ENCODE measurements at regions not wholly inside any gene's neighbourhood (a gene's known extent, or its start where the extent isn't known, plus 50 kb on each side); places are given as distances from the start of the nearest gene placed in this dataset.

GRCh38 chr1:59128784-59129227 is 168.1 kb upstream of the FGGY start:
- DNase-seq = no peak

GRCh38 chr1:59132295-59132694 is 164.6 kb upstream of the FGGY start:
- no peak for DNase-seq

- no peak for DNase-seq
Measured at GRCh38 chr1:59133997-59134396, 162.9 kb upstream of the FGGY start.

GRCh38 chr1:59135761-59136255 is 161.1 kb upstream of the FGGY start:
- no peak for DNase-seq

- peak; percentile 64 for DNase-seq
Measured at GRCh38 chr1:59136541-59137275, 160.2 kb upstream of the FGGY start.

- peak; percentile 30 for DNase-seq
Measured at GRCh38 chr1:59137276-59137615, 159.6 kb upstream of the FGGY start.

- no peak for DNase-seq
Measured at GRCh38 chr1:59137968-59138367, 158.9 kb upstream of the FGGY start.

GRCh38 chr1:59138402-59138801 is 158.5 kb upstream of the FGGY start:
- peak; percentile 54 for DNase-seq

GRCh38 chr1:59139396-59139795 is 157.5 kb upstream of the FGGY start:
- DNase-seq = peak; percentile 20

GRCh38 chr1:59141267-59141863 is 155.5 kb upstream of the FGGY start:
- DNase-seq = peak; percentile 24

- DNase-seq = peak; percentile 46
Measured at GRCh38 chr1:59142311-59143132, 154.4 kb upstream of the FGGY start.

GRCh38 chr1:59143133-59143487 is 153.8 kb upstream of the FGGY start:
- peak; percentile 84 for DNase-seq

- DNase-seq = no peak
Measured at GRCh38 chr1:59143811-59144210, 153.1 kb upstream of the FGGY start.

GRCh38 chr1:59144959-59145358 is 151.9 kb upstream of the FGGY start:
- no peak for DNase-seq

GRCh38 chr1:59146056-59146455 is 150.8 kb upstream of the FGGY start:
- no peak for DNase-seq

- peak; percentile 41 for DNase-seq
Measured at GRCh38 chr1:59146651-59147358, 150.1 kb upstream of the FGGY start.

- no peak for DNase-seq
Measured at GRCh38 chr1:59149435-59149834, 147.5 kb upstream of the FGGY start.

- peak; percentile 79 for DNase-seq
Measured at GRCh38 chr1:59150577-59151386, 146.1 kb upstream of the FGGY start.

- no peak for DNase-seq
Measured at GRCh38 chr1:59151387-59151761, 145.5 kb upstream of the FGGY start.

- DNase-seq = no peak
Measured at GRCh38 chr1:59151860-59152259, 145.0 kb upstream of the FGGY start.

- no peak for DNase-seq
Measured at GRCh38 chr1:59152511-59152910, 144.4 kb upstream of the FGGY start.

GRCh38 chr1:59154401-59154800 is 142.5 kb upstream of the FGGY start:
- no peak for DNase-seq
